ENCODE measurements at regions not wholly inside any gene's neighbourhood (a gene's known extent, or its start where the extent isn't known, plus 50 kb on each side); places are given as distances from the start of the nearest gene placed in this dataset.

GRCh38 chr21:19712441-19712840 is 1285.8 kb upstream of the NCAM2 start:
- TF ChIP-seq POLR2A (IDR thresholded peaks at IDR 0.05; ENCODE audit: low read length) (no peak), GATA1 (IDR thresholded peaks at IDR 0.05; ENCODE audit: low read depth, low read length) (no peak)
